GM18520 (cell line): ENCODE measurements at regions not wholly inside any gene's neighbourhood (a gene's known extent, or its start where the extent isn't known, plus 50 kb on each side); places are given as distances from the start of the nearest gene placed in this dataset.

Source experiments
- ATAC-seq: cut with Tn5 transposase; IDR thresholded peaks from one replicate; pipeline ENCODE4 v1.9.1; 2021; ENCODE audit not compliant: unreplicated experiment

DNA sequence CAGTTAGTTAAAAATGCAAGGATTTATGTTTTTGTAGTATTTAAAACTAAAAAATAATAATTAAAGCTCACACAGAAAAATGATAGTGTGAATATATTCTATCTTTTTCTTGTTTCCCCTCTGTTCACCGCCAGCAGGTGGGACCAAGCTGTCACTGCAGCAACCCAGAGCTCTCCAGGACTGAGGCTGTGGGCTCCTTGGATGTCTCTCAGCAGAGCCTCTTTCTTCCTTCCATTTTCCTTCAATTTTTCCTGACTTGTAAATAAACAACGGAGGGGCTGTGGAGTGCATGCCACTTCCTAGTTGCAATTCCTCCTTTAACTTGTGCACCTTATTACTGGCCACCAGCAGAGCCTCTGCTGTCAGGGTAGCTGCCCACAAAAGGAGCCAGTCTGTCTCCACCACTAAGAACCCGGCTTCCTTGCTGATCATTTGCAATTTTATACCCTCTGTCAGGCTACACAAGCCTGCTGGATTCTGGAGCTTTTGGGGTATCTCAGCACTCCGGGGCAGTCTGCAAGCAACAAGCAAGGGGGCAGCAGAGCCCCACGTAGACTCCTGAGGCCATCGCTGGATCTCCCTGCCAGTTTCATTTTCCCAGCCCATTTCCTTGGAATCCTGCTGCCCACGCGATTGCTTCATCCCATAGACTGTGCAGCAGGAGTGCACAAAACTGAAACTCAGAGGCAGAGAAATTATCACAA lies 1467.4 kb downstream of the C4orf33 start:
- no peak for ATAC-seq

DNA sequence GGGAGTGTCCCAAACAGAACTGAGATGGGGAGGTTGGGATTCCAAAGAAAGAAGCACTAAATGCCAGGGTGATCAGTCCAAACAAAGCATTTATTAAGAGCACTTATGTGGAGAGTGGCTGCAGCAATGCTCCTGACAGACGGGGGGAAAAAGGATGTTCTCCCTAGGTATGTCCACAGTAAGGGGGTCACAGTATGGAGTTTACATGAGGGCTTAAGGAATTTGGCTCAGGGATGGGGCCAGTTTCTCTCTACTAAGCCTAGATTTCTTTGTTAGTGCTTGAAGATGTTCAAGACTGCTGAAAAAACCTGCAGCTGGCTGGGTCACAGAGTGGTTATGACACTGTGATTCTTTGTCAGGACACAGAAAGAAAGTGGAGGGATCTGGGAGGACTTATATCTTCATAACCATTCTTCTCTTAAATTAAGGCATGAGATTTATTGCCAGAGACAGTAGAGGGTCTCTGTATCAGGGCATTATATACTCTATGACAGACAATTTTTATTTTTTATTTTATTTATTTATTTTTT lies 1468.0 kb downstream of the C4orf33 start:
- ATAC-seq = no peak

DNA sequence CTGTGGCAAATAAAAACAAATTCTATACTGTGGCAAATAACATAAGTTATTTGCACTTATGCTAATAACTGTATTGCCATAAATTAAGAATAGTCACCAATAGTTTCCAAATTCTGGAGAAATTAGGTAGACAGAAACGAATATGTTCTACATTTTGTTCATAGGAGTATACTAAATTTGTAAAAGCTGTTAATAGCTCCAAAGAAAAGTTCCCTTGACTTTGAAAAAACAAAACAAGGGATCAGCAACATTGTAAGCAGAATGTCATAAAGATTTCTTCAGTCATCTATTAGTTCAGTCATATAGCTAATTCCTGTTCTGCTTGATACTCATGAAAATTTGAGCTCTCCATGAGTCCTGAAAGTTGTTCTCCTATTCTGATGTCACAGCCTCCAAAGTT lies 1472.8 kb downstream of the C4orf33 start:
- no peak for ATAC-seq

DNA sequence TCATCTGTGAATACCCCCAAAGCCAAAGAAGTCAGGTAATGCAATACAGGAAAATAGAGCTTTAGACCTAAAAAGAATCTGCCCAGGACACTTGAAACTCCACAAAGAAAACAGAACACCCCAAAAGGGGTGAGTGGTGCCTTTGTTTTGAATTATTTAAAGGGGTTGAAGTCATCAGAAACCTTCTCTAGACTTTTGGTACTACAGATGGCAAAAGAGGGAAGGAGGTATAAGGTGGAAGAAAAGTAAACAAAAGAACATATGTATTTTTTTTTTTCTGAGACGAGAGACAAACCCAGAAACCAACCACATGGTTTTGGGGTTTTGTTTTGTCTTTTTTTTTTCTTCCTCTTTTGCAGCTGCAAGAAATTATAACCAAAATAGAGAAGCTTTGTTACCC lies 1477.8 kb downstream of the C4orf33 start:
- ATAC-seq = no peak

DNA sequence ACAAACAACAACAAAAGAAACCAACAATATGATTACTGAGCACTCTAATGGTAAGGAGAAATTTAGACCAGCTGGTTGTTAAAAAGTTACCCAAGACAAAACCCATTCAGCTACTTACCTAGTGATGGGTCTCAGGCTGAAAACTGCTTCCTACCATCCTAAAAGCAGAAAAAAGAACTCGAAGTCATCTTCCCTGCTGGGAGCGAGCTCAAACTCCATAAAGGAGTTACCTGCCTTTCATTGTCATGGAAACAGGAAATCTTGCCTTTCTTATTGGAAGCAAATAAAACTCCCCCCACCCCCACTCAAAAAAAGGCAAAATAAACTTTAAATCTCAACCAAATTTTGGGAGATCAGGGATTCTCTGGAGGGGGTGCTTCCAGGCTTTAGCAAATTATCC lies 1478.3 kb downstream of the C4orf33 start:
- ATAC-seq = no peak

DNA sequence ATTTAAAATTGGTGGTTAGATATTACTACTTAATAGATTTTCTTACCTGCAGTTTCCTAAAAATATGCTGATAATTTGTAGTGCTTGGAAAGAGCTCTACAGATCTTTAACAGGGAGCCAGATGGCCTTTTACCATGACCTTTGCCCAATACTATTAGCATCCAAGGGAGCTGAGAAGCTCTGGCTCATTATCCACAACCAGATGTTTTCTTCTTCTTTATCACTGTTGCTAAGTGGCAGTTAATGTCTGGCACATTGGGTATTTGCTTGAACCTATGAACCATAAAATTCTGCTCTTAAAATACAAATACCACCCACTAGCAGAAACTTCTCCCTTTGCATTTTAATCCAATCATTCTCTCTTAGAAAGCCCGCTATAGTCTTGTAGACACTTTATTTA lies 1480.3 kb downstream of the C4orf33 start:
- ATAC-seq = no peak

DNA sequence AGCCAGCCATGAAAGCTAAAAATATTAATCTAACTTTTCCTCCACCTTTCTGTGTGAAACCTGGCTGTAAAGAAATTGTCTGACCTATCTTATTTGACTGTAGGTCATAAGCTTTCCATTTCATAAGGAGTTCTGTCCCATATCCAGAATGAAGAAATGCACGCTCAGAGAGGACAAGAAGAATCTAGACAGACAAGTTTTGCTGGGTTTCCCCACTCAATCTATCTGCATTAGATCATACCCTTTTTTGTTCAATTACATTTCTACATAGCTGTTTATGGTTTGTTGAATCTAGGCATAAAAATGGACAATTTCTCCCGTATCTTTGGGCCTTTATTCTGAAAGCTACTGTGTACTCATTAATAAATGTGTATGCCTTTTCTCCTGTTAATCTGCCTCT lies 1495.1 kb downstream of the C4orf33 start:
- no peak for ATAC-seq

DNA sequence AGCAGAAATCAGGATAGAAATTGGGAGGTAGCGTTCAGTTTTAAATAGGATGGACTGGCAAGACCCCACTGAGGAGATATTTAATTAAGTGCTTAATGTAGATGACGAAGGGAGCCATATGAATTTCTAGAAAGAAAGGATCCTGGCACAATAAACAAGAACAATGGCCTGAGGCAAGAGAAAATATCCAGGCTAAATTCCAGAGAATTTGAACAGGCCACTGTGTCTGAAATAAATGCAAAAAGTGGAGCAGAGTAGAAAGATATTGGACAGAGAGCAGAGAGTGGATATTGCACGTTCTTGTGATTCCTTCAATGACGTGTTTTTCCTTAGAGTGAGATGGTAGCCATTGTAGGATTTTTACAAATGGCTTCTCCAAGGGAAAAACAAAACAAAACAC lies 1504.8 kb downstream of the C4orf33 start:
- ATAC-seq = no peak

DNA sequence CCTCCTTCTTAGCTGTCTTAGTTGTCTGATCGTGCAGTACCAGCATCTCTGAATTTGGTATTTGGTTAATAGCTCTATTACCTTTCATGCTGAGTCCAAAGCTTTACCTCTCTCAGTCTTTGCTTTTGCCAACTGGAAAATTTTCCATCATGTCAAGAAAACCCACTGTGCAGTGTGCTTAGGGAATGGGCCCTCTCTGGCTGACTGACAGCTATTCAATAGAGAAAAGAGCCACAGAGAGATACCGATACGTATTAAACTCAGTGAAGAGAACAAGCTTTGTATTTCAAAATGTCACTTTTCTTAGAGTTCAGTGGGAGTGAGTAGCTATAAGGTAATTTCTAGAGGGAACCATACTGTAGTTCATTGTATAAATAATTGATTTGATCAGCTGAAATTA lies 1507.1 kb downstream of the C4orf33 start:
- ATAC-seq = no peak

DNA sequence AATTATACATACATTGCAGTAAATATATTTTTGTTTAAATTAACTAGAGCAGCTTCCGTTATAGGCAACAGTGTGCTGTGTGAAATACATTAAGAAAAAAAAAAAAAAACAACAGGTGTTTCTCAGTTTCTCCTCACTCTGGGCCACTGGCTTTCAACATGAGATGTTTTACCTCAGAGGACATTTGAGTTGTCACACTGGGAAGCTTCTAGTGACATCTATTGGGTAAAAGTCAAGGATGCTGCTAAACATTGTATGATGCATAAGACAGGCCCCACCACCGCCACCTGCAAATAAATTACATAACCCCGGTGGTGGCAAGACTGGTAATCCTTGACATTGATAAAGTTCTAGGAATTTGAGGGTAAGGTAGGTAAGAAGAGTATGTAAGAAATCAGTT lies 1512.2 kb downstream of the C4orf33 start:
- no peak for ATAC-seq

DNA sequence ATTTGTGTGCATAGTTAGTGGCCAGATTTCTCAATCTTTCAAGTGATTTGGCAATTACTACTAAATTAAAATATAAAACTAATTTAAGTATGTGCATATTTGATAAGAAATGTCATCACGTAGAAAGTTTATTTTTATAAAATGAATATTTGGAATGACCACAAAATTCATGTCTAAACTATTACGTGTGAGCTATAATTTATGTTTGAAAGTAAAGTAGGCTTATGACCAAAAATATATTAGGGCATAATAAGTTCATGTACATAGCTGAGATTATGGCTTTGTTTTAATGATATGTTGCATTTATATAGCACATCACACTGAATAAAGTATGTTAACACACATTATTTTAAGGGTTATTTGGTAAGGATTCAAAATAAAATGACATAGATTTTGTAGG lies 1532.6 kb downstream of the C4orf33 start:
- ATAC-seq = no peak

DNA sequence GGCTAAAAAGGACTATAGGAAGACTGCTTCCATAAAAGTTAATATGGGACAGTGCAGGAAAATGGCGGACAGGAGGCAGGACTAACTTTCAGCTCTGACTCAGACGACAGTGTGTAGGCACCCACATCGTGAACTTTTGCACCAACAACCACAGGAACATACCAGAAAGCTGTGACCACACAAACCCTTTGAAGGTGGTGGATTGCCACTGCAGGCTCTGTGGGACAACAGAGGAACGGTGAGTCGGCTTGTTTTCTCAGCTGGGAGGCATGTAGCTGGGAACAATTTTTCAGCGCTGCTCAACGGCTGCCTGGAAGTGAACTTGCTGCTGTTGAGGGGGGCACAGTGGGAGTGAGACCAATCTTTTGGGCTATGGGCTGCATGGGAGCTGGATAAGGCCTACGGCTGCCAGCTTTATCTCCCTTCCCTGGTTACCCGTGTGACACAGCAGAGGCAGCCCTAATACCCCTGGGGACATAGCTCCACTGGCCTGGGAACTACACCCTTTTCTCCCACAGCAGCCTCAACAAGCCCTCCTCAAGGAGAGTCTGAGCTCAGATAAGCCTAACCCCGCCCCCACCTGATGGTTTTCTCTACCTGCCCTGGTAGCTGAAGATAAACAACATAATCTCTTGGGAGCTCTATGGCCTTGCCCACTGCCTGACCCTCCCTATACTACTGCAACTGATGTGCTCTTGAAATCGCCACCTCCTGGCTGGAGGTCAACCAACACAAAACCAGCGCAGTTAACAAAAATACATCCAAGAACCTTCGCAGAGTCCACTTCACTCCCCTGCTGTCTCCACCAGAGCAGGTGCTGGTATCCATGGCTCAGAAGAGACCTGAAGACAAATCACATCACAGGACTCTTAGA lies 1537.0 kb downstream of the C4orf33 start:
- ATAC-seq = no peak

DNA sequence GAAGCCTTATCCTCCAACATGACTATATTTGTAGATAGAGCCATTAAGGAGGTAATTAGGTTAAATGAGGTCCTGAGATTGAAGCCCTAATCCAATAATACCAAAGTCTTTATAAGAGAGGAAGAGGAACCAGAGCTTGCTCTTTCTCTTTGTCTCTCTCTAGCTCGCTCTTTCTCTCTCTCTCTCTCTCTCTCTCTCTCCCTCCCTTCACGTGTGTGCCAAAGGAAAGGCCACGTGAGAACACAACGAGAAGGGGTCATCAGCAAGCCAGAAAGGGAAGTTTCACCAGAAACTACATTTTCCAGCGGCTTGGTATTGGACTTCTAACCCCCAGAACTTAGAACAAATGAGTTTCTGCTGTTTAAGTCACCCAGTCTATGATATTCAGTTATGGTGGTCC lies 1540.5 kb downstream of the C4orf33 start:
- ATAC-seq = no peak

DNA sequence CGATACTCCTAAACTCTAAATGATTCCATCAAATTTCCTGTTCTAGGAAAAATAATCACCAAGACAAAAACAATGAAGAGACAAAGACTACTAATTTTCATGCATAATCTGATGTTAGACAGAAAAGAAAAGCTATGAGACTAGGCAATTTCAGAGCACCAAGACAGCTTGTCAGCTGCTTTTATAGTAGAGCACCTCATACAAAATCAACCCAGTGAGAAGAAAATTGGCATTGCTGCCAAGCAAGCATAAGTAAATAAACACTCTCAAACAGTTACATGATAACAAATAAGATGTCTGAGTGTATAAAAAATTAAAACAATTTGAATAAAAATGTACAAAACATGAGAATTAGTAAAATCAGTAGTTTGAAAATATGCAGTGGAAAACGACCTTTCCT lies 1544.6 kb downstream of the C4orf33 start:
- no peak for ATAC-seq

DNA sequence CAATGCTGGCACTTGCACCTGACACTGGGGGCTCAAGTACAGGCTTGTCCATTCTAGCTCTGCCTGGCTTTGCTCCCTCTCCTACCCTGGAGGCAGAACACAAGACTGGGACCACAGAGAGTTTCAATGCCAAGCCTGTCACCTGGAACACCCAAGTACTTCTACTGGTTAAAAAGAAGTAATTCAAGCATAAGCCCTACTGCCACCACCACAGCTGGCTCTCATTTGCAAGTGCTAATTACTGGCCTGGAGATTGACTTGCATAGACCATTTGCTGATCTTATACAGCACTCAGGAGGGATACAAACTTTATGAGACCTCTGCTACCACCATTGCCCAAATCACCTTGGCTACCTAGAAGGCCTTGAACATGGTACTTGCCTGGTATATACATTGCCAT lies 1550.9 kb downstream of the C4orf33 start:
- no peak for ATAC-seq

DNA sequence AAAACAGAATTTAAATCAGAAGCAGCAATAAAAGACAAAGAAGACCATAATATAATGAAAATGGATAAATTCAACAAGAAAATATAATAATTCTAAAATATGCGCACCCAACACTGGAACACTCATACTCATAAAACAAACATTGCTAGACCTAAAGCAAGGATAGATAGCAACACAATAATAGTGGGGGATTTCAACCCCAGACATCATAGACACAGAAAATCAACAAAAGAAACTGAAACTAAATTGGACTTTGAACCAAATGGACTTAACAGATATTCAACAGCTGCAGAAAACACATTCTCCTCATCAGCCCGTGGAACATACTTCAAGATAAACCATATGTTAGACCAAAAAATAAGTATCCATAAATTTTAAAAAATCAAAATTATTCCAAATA lies 1552.6 kb downstream of the C4orf33 start:
- no peak for ATAC-seq

DNA sequence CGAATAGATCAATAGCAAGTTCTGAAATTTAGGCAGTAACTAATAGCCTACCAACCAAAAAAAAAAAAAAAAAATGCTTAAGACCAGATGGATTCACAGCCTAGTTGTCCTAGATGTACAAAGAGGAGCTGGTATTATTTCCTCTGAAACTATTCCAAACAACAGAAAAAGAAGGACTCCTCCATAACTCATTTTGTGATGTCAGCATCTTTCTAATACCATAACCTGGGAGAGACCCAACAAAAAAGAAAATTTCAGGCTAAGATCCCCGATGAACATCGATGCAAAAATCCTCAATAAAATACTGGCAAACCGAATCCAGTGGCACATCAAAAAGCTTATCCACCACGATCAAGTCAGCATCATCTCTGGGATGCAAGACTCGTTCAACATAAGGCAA lies 1557.9 kb downstream of the C4orf33 start:
- no peak for ATAC-seq

DNA sequence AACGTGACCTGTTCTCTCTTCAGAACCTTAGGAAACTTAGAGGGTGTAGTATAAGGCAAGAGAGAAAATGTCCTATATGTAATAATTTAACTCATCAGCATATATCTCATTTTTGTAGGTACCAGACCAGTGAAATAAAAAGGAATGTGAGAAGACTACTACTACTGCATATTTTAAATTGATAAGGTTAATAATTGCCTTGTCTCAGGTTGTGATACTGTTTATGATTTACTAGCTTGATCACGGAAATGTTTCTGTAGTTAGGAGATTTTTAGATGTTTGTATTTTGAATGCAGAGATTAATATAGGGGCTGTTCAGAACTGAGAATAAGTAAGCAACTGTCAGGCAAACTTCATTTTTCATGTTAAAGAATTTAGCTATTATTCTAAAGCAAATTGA lies 1563.4 kb downstream of the C4orf33 start:
- no peak for ATAC-seq

DNA sequence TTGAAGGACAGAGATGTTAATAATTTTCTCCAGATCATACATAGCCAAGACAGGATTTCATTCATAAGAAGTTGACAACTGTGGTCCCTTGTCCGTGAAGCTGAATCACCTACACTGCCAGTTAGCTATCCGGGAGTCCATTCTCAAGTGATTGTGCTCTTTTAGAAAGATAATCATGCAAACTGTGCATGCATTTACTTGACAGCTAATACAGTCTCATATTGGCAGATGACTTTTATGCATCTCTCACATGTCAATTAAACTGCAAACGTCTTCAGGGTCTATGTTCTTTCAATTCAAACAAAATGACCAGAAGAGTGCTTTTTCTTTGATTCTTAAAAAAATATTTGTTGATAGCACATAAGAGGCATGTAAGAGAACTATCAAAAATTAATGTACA lies 1572.9 kb downstream of the C4orf33 start:
- ATAC-seq = no peak

DNA sequence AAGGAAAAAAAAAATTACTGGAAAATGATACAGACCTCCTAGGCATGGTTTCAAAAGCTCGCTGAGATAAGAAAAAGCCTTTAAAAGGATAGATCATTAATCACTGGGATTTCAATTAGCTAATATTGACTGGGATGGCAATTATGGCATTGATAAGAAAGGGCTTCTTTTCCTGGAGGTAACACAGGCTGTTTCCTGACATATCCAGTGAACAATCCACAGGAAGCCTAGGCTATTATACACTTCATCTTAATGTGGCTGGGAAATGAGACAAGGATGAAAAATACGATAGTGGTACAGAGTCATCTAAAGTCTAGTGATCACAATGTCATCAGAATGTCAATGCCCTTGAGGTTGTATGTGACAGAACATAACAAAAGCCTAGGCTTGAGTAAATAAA lies 1579.3 kb downstream of the C4orf33 start:
- ATAC-seq = no peak

DNA sequence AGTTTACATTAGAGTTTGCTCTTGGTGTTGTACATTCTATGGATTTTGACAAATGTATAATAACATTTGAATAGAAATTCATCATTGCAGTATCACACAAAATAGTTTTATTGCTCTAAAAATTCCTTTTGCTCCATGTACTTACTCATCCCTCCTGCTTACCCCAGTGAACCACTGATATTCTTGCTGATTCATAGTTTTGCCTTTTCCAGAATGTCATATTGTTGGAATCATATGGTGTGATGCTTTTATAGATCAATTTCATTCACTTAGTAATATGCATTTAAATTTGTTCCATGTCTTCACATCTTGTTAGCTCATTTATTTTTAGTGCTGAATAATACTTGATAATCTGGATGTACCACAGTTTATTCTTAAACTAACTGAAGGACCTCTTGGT lies 1593.2 kb downstream of the C4orf33 start:
- ATAC-seq = no peak

DNA sequence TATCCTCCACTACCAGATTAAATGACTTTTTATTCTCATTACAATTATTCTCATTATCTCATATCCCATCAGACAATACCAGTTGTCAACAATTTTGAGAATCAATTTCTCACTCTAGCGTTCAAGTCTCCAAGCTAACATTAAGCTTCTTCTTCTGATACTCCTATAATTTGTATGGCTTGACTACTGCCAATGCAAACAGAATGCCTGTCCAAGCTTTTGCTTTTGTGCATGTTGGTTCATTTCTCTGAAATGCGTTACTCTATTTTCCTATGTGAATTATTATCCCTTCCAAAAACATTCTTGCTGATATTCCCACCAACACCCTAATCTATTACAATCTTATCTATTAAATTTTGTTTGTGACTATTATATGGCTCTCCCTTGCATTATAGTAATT lies 1602.3 kb downstream of the C4orf33 start:
- ATAC-seq = no peak
